SK-N-SH (cell line): ENCODE measurements at regions not wholly inside any gene's neighbourhood (a gene's known extent, or its start where the extent isn't known, plus 50 kb on each side); places are given as distances from the start of the nearest gene placed in this dataset.

Source experiments
- CTCF ChIA-PET: fragments of 300-600, 350-600 bp; formaldehyde crosslinking; extraction: SDS; loops from one replicate; lab custom pipeline; 2021; lab: Yijun Ruan, JAX
- POLR2A ChIA-PET: fragments of 350-600 bp; sonication (Branson Sonifier 250); formaldehyde crosslinking; extraction: SDS; loops from one replicate; lab custom pipeline; 2020; ENCODE audit warnings: antibody characterized with exemption, inconsistent platforms; lab: Yijun Ruan, JAX
- DNase-seq: peaks from one replicate; pipeline ENCODE4 v3.0.0; 2012
- H2AFZ ChIP-seq: fragments of 200-600 bp; sonication (generic); 2 replicates; pipeline ENCODE4 v1.8.1; 2016; ENCODE audit warnings: antibody characterized with exemption, mild to moderate bottlenecking, low read depth
- H3F3A ChIP-seq: fragments of 200-600 bp; sonication (generic); replicated peaks from 2 replicates; pipeline ENCODE3; 2016; ENCODE audit warnings: antibody characterized with exemption, mild to moderate bottlenecking; ENCODE audit not compliant: insufficient read depth
- H3K27ac ChIP-seq, 2 experiments: fragments of 200-500 bp in 1 of 2; fragments of 200-600 bp in 1 of 2; sonication (Bioruptor generic) in 1 of 2; sonication (generic), shearing (Covaris generic) in 1 of 2; 2 replicates each; pipeline versions ENCODE4 v1.5.1 to v1.6.1; 2014 to 2016; ENCODE audit warnings: low read depth in 2 of 2, inconsistent platforms in 1 of 2, low read length in 1 of 2, mild to moderate bottlenecking in 1 of 2, mixed read lengths in 1 of 2
- H3K27me3 ChIP-seq: fragments of 200-600 bp; sonication (generic), shearing (Covaris generic); 2 replicates; pipeline ENCODE4 v1.6.1; 2016; ENCODE audit warnings: mixed run types; ENCODE audit not compliant: insufficient read depth
- H3K36me3 ChIP-seq, 2 experiments: fragments of 200-500 bp in 1 of 2; fragments of 200-600 bp in 1 of 2; sonication (Bioruptor generic) in 1 of 2; sonication (generic) in 1 of 2; replicated peaks in 1 of 2; 2 replicates each; pipeline versions ENCODE3 to v1.5.1; 2014 to 2016; ENCODE audit warnings: low read length in 1 of 2, mild to moderate bottlenecking in 1 of 2; ENCODE audit not compliant: insufficient read depth in 2 of 2, control insufficient read depth in 1 of 2
- H3K4me1 ChIP-seq, 2 experiments: fragments of 200-500 bp in 1 of 2; fragments of 200-600 bp in 1 of 2; sonication (Bioruptor generic) in 1 of 2; sonication (generic), shearing (Covaris generic) in 1 of 2; 2 replicates each; pipeline versions ENCODE4 v1.5.1 to v1.6.1; 2014 to 2016; ENCODE audit warnings: low read depth in 1 of 2, low read length in 1 of 2, mixed run types in 1 of 2; ENCODE audit not compliant: insufficient read depth in 2 of 2, control insufficient read depth in 1 of 2
- H3K4me2 ChIP-seq: fragments of 200-600 bp; sonication (generic), shearing (Covaris generic); 2 replicates; pipeline ENCODE4 v1.6.1; 2017; ENCODE audit warnings: mixed run types
- H3K4me3 ChIP-seq, 2 experiments: fragments of 200-500 bp in 1 of 2; fragments of 200-600 bp in 1 of 2; sonication (Bioruptor generic) in 1 of 2; sonication (generic), shearing (Covaris generic) in 1 of 2; 2 replicates each; pipeline versions ENCODE4 v1.5.1 to v1.8.1; 2014 to 2016; ENCODE audit warnings: low read depth in 2 of 2, inconsistent platforms in 1 of 2, low read length in 1 of 2, mild to moderate bottlenecking in 1 of 2, mixed read lengths in 1 of 2, moderate library complexity in 1 of 2
- H3K79me2 ChIP-seq: fragments of 200-600 bp; sonication (generic); 2 replicates; pipeline ENCODE4 v1.8.1; 2017; ENCODE audit warnings: mild to moderate bottlenecking; ENCODE audit not compliant: insufficient read depth
- H3K9ac ChIP-seq: fragments of 200-600 bp; sonication (generic); 2 replicates; pipeline ENCODE4 v1.6.1; 2017; ENCODE audit warnings: mixed run types
- H3K9me2 ChIP-seq: fragments of 200-600 bp; sonication (generic); 2 replicates; pipeline ENCODE4 v1.6.1; 2017; ENCODE audit warnings: mixed run types
- H3K9me3 ChIP-seq: fragments of 200-600 bp; sonication (generic); 2 replicates; pipeline ENCODE4 v1.6.1; 2017; ENCODE audit warnings: mixed run types, mild to moderate bottlenecking, moderate library complexity
- H4K20me1 ChIP-seq: fragments of 200-600 bp; sonication (generic); 2 replicates; pipeline ENCODE4 v1.6.1; 2017; ENCODE audit warnings: mild to moderate bottlenecking, mixed run types; ENCODE audit not compliant: insufficient read depth
- FOXJ3 ChIP-seq: sonication (generic); formaldehyde crosslinking; IDR thresholded peaks from 2 replicates; pipeline ENCODE4 v1.5.1; 2020; ENCODE audit warnings: mild to moderate bottlenecking, missing genetic modification reagents
- GABPA ChIP-seq: IDR thresholded peaks from 2 replicates; pipeline ENCODE4 v1.4.0; 2012; ENCODE audit warnings: low read depth, mild to moderate bottlenecking
- GATA2 ChIP-seq: sonication (generic); formaldehyde crosslinking; IDR thresholded peaks from 2 replicates; pipeline ENCODE4 v1.5.0; 2020; ENCODE audit warnings: mild to moderate bottlenecking, missing genetic modification reagents
- NRF1 ChIP-seq: IDR thresholded peaks from 2 replicates; pipeline ENCODE4 v1.6.1; 2012; ENCODE audit warnings: low read depth, mild to moderate bottlenecking, low read length
- RCOR1 ChIP-seq: fragments of 150-350 bp; IDR thresholded peaks from 2 replicates; pipeline ENCODE4 v1.6.1; 2017; ENCODE audit warnings: antibody characterized with exemption, low read length
- REST ChIP-seq: IDR thresholded peaks from 2 replicates; pipeline ENCODE4 v1.6.1; 2012; ENCODE audit warnings: mild to moderate bottlenecking, low read depth, low read length, moderate library complexity
- RXRA ChIP-seq: IDR thresholded peaks from 2 replicates; pipeline ENCODE4 v1.4.0; 2012; ENCODE audit warnings: low read depth, mild to moderate bottlenecking, borderline replicate concordance
- SIN3A ChIP-seq: IDR thresholded peaks from 2 replicates; pipeline ENCODE4 v1.6.1; 2012; ENCODE audit warnings: low read depth, mild to moderate bottlenecking, low read length, moderate library complexity, borderline replicate concordance
- WGBS: methylation state at CpG from one replicate; pipeline ENCODE4 v1.1.6; 2017; ENCODE audit warnings: low lambda C conversion rate; 5-methylcytosine and 5-hydroxymethylcytosine counted together
- TF ChIP-seq, protein P1 (sequence below): IDR thresholded peaks from 2 replicates; pipeline ENCODE4 v1.4.0; 2012; ENCODE audit warnings: low read depth

DNA sequence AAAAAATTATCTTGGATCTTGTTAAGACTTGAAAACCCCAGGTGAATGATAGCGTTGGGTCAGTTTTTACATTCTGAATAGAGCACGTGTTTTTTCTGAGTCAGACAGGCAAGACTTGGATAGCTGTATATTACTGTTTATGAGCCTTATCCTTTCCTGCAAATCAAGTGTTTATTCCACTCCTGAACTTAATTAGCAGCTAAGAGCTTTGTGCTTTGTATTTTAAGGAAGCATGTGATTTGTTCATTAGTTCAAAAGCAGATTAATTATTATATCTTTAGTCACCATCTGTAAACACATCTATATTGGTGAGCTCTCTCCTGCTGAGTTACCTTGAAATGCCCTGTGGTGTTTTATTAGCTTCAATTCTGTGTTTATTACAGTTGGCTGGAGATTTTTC, 98.6 kb upstream of the PRPS1L1 start:
- Histone ChIP-seq H4K20me1 (no peaks in the 10 kb centered on the region), H3K4me1 (no peaks in the 10 kb centered on the region; a peak in 1 of 4 replicates), H3K9me3 (no peaks in the 10 kb centered on the region), H3K9me2 (no peaks in the 10 kb centered on the region), H3K4me3 (no peak overlapping the region), H2AFZ (no peak overlapping the region), H3F3A (no peaks in the 10 kb centered on the region), H3K27ac (peak overlapping the region in 1 of 2 experiments; percentile 60; a peak in 1 of 4 replicates), H3K79me2 (no peaks in the 10 kb centered on the region), H3K27me3 (peaks cover 13% of the 10 kb centered on the region; the same call in 1 of the 2 replicates), H3K4me2 (no peak overlapping the region), H3K9ac (no peak overlapping the region), H3K36me3 (no peaks in the 10 kb centered on the region)
- ChIA-PET POLR2A (no interaction called here), CTCF (interaction anchor here (1.1 to 1.9 kb wide), 2 partner anchors 13 to 227 kb away, joined by 3 to 4 read pairs; no protein-coding TSS in a partner anchor)
- 9% methylated on average over 2 of the region's 2 CpGs for WGBS
- no peak for DNase-seq
- TF ChIP-seq, protein P1, sequence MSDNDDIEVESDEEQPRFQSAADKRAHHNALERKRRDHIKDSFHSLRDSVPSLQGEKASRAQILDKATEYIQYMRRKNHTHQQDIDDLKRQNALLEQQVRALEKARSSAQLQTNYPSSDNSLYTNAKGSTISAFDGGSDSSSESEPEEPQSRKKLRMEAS, result no peak
- TF ChIP-seq RXRA, result no peak
- TF ChIP-seq RCOR1, result no peak
- TF ChIP-seq GATA2, result no peak
- no peak for TF ChIP-seq FOXJ3
- TF ChIP-seq NRF1, result no peak

DNA sequence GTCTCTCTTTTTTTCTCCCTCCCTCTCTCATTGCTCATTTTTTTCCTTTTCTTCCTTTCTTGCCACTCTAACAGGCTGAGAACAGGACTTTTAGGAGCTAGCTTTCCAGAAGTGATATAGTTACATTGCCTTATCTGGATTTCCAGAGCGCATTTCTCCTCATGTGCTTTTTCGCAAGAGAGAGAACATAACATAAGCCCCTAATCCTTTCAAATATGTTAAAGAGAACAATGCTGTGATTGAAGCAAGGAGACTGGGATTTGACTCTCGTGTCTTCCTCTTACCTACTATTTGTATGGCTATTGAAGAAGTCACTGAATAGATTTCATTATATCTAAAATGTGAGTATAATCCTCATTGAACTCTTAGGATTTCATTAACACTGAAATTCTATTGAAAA, 101.2 kb upstream of the PRPS1L1 start:
- Histone ChIP-seq H3K4me1 (no peaks in the 10 kb centered on the region; a peak in 1 of 4 replicates), H3K27ac (no peak overlapping the region; a peak in 1 of 4 replicates), H3K4me3 (no peak overlapping the region), H3K4me2 (no peak overlapping the region), H3K9ac (no peak overlapping the region), H3K36me3 (no peaks in the 10 kb centered on the region)
- WGBS, result 5% methylated on average over 3 of the region's 3 CpGs
- POLR2A ChIA-PET, result no interaction called here
- TF ChIP-seq SIN3A, result no peak
- no peak for TF ChIP-seq REST
- no peak for TF ChIP-seq GABPA
- TF ChIP-seq FOXJ3, result no peak
- TF ChIP-seq, all 33 proteins: peak for 0
- CTCF ChIA-PET, result no interaction called here
- no peaks in the 10 kb centered on the region for H4K20me1 ChIP-seq
- H3F3A ChIP-seq, result no peaks in the 10 kb centered on the region
- no peak for DNase-seq
- H3K9me2 ChIP-seq, result no peaks in the 10 kb centered on the region
- H2AFZ ChIP-seq, result no peak overlapping the region
- H3K79me2 ChIP-seq, result no peaks in the 10 kb centered on the region
- H3K9me3 ChIP-seq, result no peaks in the 10 kb centered on the region
- H3K27me3 ChIP-seq, result peaks cover 7% of the 10 kb centered on the region; the same call in 1 of the 2 replicates
